DND-41 (cell line): ENCODE measurements at regions not wholly inside any gene's neighbourhood (a gene's known extent, or its start where the extent isn't known, plus 50 kb on each side); places are given as distances from the start of the nearest gene placed in this dataset.

Experiments used
- ATAC-seq: fragments of 200-7000 bp; cut with Tn5 transposase; 3 replicates; pipeline ENCODE4 v1.9.1; 2021; ENCODE audit warnings: low read depth; ENCODE audit not compliant: insufficient read depth
- DNase-seq: peaks from one replicate; pipeline ENCODE4 v3.0.0-alpha.2; 2020
- H2AFZ ChIP-seq: 2 replicates; pipeline ENCODE4 v1.6.0; 2012; ENCODE audit warnings: low read depth, low read length
- H3K27ac ChIP-seq: 2 replicates; pipeline ENCODE4 v1.5.1; 2012; ENCODE audit warnings: low read length, inconsistent platforms
- H3K27me3 ChIP-seq: fragments of 200-600 bp; sonication (generic); 2 replicates; pipeline ENCODE4 v1.6.0; 2012; ENCODE audit warnings: low read length, mild to moderate bottlenecking, inconsistent platforms; ENCODE audit not compliant: insufficient read depth, poor library complexity
- H3K36me3 ChIP-seq: 2 replicates; pipeline ENCODE4 v1.5.1; 2012; ENCODE audit warnings: low read length, inconsistent platforms; ENCODE audit not compliant: insufficient read depth
- H3K4me1 ChIP-seq: 2 replicates; pipeline ENCODE4 v1.5.1; 2012; ENCODE audit warnings: mild to moderate bottlenecking, low read length; ENCODE audit not compliant: insufficient read depth
- H3K4me2 ChIP-seq: 2 replicates; pipeline ENCODE4 v1.6.0; 2012; ENCODE audit warnings: mild to moderate bottlenecking, moderate library complexity, low read length, inconsistent platforms; ENCODE audit not compliant: insufficient read depth
- H3K4me3 ChIP-seq, 2 experiments: fragments of 200-600 bp in 1 of 2; shearing (Covaris generic) in 1 of 2; 2 replicates each; pipeline ENCODE4 v1.5.1; 2012 to 2016; ENCODE audit warnings: inconsistent platforms in 2 of 2, low read length in 2 of 2, mild to moderate bottlenecking in 2 of 2, low read depth in 1 of 2, moderate library complexity in 1 of 2
- H3K79me2 ChIP-seq: 2 replicates; pipeline ENCODE4 v1.6.0; 2012; ENCODE audit warnings: low read length, inconsistent platforms; ENCODE audit not compliant: insufficient read depth
- H3K9ac ChIP-seq: 2 replicates; pipeline ENCODE4 v1.6.0; 2012; ENCODE audit warnings: low read depth, mild to moderate bottlenecking, inconsistent platforms, low read length, moderate library complexity
- H3K9me3 ChIP-seq: 2 replicates; pipeline ENCODE4 v1.5.1; 2012; ENCODE audit warnings: low read length, moderate library complexity, mild to moderate bottlenecking, inconsistent platforms; ENCODE audit not compliant: insufficient read depth, severe bottlenecking
- H4K20me1 ChIP-seq: 2 replicates; pipeline ENCODE4 v1.6.0; 2012; ENCODE audit warnings: low read length; ENCODE audit not compliant: insufficient read depth
- EZH2 ChIP-seq: IDR thresholded peaks from 3 replicates; pipeline ENCODE4 v1.6.1; 2012; ENCODE audit warnings: borderline replicate concordance, low read depth, mild to moderate bottlenecking, moderate library complexity, low read length, inconsistent platforms; ENCODE audit not compliant: severe bottlenecking
- TF ChIP-seq, protein P1 (sequence below): IDR thresholded peaks from 2 replicates; pipeline ENCODE4 v1.5.1; 2012; ENCODE audit warnings: borderline replicate concordance, low read length, moderate library complexity, mild to moderate bottlenecking; ENCODE audit not compliant: poor library complexity, severe bottlenecking; ENCODE audit errors: extremely low read depth

DNA sequence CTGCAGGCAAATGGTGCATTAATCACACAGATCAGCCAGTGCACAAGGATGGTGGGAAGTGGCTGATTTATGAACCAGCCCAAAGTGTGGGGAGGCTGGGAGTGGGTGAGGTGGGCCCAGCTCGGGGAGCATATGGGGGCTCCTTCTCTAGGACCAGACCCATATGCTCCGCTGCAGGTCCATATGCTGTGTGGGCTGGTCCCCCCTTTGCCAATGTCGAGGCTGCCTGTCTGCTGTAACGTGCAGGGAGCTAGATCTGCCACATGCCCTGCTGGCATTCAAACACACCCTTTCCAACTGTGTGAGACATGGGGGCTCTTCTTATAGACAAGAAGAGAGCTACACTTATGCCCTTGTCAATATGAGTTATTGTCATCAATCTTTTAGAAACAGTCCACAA is 566.3 kb downstream of the DHX35 start:
- Histone ChIP-seq H3K9me3 (no peaks in the 10 kb centered on the region), H3K79me2 (no peaks in the 10 kb centered on the region), H3K4me2 (no peak overlapping the region), H3K4me3 (no peak overlapping the region), H2AFZ (no peak overlapping the region), H3K27ac (no peak overlapping the region), H3K36me3 (no peaks in the 10 kb centered on the region), H4K20me1 (no peaks in the 10 kb centered on the region), H3K9ac (no peak overlapping the region), H3K4me1 (no peaks in the 10 kb centered on the region), H3K27me3 (no peaks in the 10 kb centered on the region)
- ATAC-seq (no peak), DNase-seq (no peak)
- TF ChIP-seq EZH2, result no peak
- TF ChIP-seq, protein P1, sequence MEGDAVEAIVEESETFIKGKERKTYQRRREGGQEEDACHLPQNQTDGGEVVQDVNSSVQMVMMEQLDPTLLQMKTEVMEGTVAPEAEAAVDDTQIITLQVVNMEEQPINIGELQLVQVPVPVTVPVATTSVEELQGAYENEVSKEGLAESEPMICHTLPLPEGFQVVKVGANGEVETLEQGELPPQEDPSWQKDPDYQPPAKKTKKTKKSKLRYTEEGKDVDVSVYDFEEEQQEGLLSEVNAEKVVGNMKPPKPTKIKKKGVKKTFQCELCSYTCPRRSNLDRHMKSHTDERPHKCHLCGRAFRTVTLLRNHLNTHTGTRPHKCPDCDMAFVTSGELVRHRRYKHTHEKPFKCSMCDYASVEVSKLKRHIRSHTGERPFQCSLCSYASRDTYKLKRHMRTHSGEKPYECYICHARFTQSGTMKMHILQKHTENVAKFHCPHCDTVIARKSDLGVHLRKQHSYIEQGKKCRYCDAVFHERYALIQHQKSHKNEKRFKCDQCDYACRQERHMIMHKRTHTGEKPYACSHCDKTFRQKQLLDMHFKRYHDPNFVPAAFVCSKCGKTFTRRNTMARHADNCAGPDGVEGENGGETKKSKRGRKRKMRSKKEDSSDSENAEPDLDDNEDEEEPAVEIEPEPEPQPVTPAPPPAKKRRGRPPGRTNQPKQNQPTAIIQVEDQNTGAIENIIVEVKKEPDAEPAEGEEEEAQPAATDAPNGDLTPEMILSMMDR, result no peak

GRCh38 chr20:39524371-39524911 is 562.3 kb downstream of the DHX35 start:
- H3K4me1 ChIP-seq, result no peaks in the 10 kb centered on the region
- H3K9ac ChIP-seq, result no peak overlapping the region
- no peak overlapping the region for H3K27ac ChIP-seq
- no peaks in the 10 kb centered on the region for H4K20me1 ChIP-seq
- H3K79me2 ChIP-seq, result no peaks in the 10 kb centered on the region
- H3K4me3 ChIP-seq, result no peak overlapping the region
- no peaks in the 10 kb centered on the region for H3K9me3 ChIP-seq
- no peak overlapping the region for H3K4me2 ChIP-seq
- no peaks in the 10 kb centered on the region for H3K27me3 ChIP-seq
- DNase-seq (no peak), ATAC-seq (no peak)
- TF ChIP-seq, protein P1, result no peak
- TF ChIP-seq EZH2, result no peak
- H2AFZ ChIP-seq, result no peak overlapping the region
- H3K36me3 ChIP-seq, result no peaks in the 10 kb centered on the region

DNA sequence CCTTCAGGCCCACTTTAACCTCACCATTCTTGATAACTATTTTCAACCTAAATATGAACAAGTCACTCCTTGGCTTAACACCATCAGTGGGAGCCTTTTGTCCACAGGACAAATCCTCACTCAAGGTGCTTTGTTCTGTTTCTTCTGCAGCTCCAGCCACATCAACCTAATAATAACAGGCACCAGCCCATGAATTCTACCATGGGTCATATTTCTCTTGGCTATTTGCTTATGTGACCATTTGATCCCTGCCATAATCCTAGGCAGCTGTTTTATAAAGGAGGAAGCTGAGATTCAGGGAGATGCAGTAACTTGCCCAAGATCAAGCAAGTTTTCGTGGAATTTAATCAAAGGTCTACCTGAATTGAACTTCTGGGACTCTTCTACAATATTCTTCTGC is 561.3 kb downstream of the DHX35 start:
- H3K4me2 ChIP-seq, result no peak overlapping the region
- no peaks in the 10 kb centered on the region for H3K9me3 ChIP-seq
- no peaks in the 10 kb centered on the region for H4K20me1 ChIP-seq
- no peaks in the 10 kb centered on the region for H3K79me2 ChIP-seq
- DNase-seq, result no peak
- H3K27me3 ChIP-seq, result no peaks in the 10 kb centered on the region
- H2AFZ ChIP-seq, result no peak overlapping the region
- no peak for ATAC-seq
- no peaks in the 10 kb centered on the region for H3K4me1 ChIP-seq
- no peak for TF ChIP-seq EZH2
- TF ChIP-seq, protein P1, result no peak
- no peaks in the 10 kb centered on the region for H3K36me3 ChIP-seq
- H3K9ac ChIP-seq, result no peak overlapping the region
- H3K27ac ChIP-seq, result no peak overlapping the region
- H3K4me3 ChIP-seq, result no peak overlapping the region

DNA sequence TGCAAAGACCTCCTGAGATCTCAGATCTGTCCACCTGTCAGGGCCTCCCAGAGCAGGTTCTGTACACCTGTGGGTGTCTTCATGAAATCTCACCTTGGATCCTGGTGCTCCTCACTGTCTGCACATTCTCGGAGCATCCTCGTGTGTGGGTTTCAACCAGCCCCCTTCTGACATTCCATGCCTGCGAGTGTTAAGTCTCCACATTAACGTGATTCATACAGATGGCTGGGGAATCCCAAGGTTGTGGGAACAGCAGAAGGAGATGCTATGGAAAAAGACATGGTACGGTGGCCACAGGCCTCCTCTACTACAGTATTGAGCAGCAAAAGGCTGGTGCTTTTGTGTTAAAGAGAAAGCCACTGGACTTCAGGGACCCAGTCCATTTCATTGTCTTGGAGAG is 556.5 kb downstream of the DHX35 start:
- DNase-seq (no peak), ATAC-seq (no peak)
- H3K79me2 ChIP-seq, result no peaks in the 10 kb centered on the region
- no peak for TF ChIP-seq EZH2
- TF ChIP-seq, protein P1, result no peak
- no peaks in the 10 kb centered on the region for H3K27me3 ChIP-seq
- no peaks in the 10 kb centered on the region for H3K36me3 ChIP-seq
- no peaks in the 10 kb centered on the region for H4K20me1 ChIP-seq
- H3K4me3 ChIP-seq, result no peak overlapping the region
- no peak overlapping the region for H3K27ac ChIP-seq
- H3K9ac ChIP-seq, result no peak overlapping the region
- no peak overlapping the region for H2AFZ ChIP-seq
- H3K4me2 ChIP-seq, result no peak overlapping the region
- no peaks in the 10 kb centered on the region for H3K4me1 ChIP-seq
- no peaks in the 10 kb centered on the region for H3K9me3 ChIP-seq
